OCI-LY7 (cell line): ENCODE measurements at regions not wholly inside any gene's neighbourhood (a gene's known extent, or its start where the extent isn't known, plus 50 kb on each side); places are given as distances from the start of the nearest gene placed in this dataset.

Experiments
- BruUV-seq: library from RNA; stranded (reverse); fragments of 400-500 nt; replicated peaks from 2 replicates; lab custom pipeline; 2021; lab: Mats Ljungman, UMichigan
- CTCF ChIA-PET: fragments of 300-600 bp; sonication (Branson Sonifier 250); formaldehyde crosslinking; loops from one replicate; lab custom pipeline; 2022; ENCODE audit warnings: antibody characterized with exemption; ENCODE audit not compliant: unreplicated experiment; lab: Charles Lee
- POLR2A ChIA-PET: fragments of 300-600 bp; sonication (Branson Sonifier 250); formaldehyde crosslinking; loops from one replicate; lab custom pipeline; 2022; ENCODE audit warnings: antibody characterized with exemption; lab: Charles Lee
- DNase-seq: peaks from one replicate; pipeline ENCODE4 v3.0.0-alpha.2; 2015; ENCODE audit warnings: low spot score
- H2AFZ ChIP-seq: fragments of 200-600 bp; sonication (generic), shearing (Covaris generic); 2 replicates; pipeline ENCODE4 v1.6.1; 2014; ENCODE audit warnings: mild to moderate bottlenecking, antibody characterized with exemption, low read length, moderate library complexity
- H3K27ac ChIP-seq: fragments of 200-600 bp; sonication (generic); 2 replicates; pipeline ENCODE4 v1.5.1; 2014; ENCODE audit warnings: mixed run types, low read depth, mild to moderate bottlenecking, moderate library complexity, low read length, inconsistent platforms; ENCODE audit not compliant: poor library complexity, severe bottlenecking
- H3K36me3 ChIP-seq: fragments of 200-600 bp; sonication (generic); 2 replicates; pipeline ENCODE4 v1.6.1; 2014; ENCODE audit warnings: mild to moderate bottlenecking, antibody characterized with exemption, low read length, moderate library complexity, mixed read lengths; ENCODE audit not compliant: insufficient read depth
- H3K4me1 ChIP-seq: fragments of 200-600 bp; sonication (generic); 2 replicates; pipeline ENCODE4 v1.5.1; 2014; ENCODE audit warnings: mild to moderate bottlenecking, low read length; ENCODE audit not compliant: insufficient read depth, poor library complexity, severe bottlenecking
- H3K4me2 ChIP-seq: fragments of 200-600 bp; sonication (generic); 2 replicates; pipeline ENCODE4 v1.6.1; 2014; ENCODE audit warnings: mild to moderate bottlenecking, low read length
- H3K4me3 ChIP-seq: fragments of 200-600 bp; sonication (generic); 2 replicates; pipeline ENCODE4 v1.5.1; 2014; ENCODE audit warnings: mild to moderate bottlenecking, low read depth, low read length; ENCODE audit not compliant: poor library complexity, severe bottlenecking
- H3K79me2 ChIP-seq: fragments of 200-600 bp; sonication (generic); 2 replicates; pipeline ENCODE4 v1.6.1; 2016; ENCODE audit warnings: low read depth, mild to moderate bottlenecking, low read length, moderate library complexity, mixed read lengths; ENCODE audit not compliant: insufficient read depth
- H3K9me2 ChIP-seq: fragments of 200-600 bp; sonication (generic); 2 replicates; pipeline ENCODE4 v1.6.1; 2016; ENCODE audit warnings: mild to moderate bottlenecking, low read length, mixed read lengths; ENCODE audit not compliant: insufficient read depth
- H3K9me3 ChIP-seq: fragments of 200-600 bp; sonication (generic); 2 replicates; pipeline ENCODE4 v1.6.1; 2014; ENCODE audit warnings: mild to moderate bottlenecking, mixed run types, low read length, mixed read lengths
- H4K20me1 ChIP-seq: fragments of 200-600 bp; sonication (generic); 2 replicates; pipeline ENCODE4 v1.6.1; 2014; ENCODE audit warnings: mild to moderate bottlenecking, antibody characterized with exemption, low read length, moderate library complexity, mixed read lengths; ENCODE audit not compliant: insufficient read depth
- EZH2phosphoT487 ChIP-seq: fragments of 200-600 bp; sonication (generic); IDR thresholded peaks from 2 replicates; pipeline ENCODE4 v1.6.1; 2018; ENCODE audit warnings: low read depth, borderline replicate concordance, mild to moderate bottlenecking, mixed run types, antibody characterized with exemption, low read length, moderate library complexity, mixed read lengths
- intact Hi-C: fragments of 100-400 bp; cut with micrococcal nuclease; formaldehyde crosslinking; loops from one replicate; pipeline ENCODE4 v1.10.0; 2022; ENCODE audit not compliant: unreplicated experiment
- TF ChIP-seq, protein P1 (sequence below): fragments of 200-600 bp; sonication (generic); conservative IDR thresholded peaks from 2 replicates; pipeline ENCODE4 v1.5.1; 2014; ENCODE audit warnings: mild to moderate bottlenecking, antibody characterized with exemption, low read length, moderate library complexity, mixed read lengths

DNA sequence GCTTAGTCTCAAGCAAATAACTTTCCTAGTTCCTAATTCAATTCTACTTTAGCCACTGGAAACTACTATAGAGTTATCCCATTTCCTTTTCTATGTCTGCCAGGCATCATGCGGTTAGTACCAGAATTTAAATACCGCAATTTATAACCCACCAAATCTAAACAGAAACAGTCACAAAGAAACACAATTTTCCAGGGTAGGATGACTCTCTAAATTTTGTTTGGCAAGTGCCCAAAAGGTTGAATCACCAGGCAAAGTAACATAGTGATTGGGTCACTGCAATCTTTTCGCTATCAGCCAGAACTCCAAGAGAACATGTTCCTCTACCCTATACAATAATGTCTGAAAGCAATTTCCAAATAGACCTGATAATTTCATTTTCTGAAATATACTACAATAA is 240.2 kb upstream of the GRIA3 start:
- no peaks in the 10 kb centered on the region for H3K4me1 ChIP-seq
- no peak overlapping the region for H3K27ac ChIP-seq
- H3K9me3 ChIP-seq: no peaks in the 10 kb centered on the region
- BruUV-seq: no TSS peak
- CTCF ChIA-PET: no interaction called here
- no peak overlapping the region for H2AFZ ChIP-seq
- H3K79me2 ChIP-seq: no peaks in the 10 kb centered on the region
- no peak for TF ChIP-seq EZH2phosphoT487
- TF ChIP-seq, protein P1, sequence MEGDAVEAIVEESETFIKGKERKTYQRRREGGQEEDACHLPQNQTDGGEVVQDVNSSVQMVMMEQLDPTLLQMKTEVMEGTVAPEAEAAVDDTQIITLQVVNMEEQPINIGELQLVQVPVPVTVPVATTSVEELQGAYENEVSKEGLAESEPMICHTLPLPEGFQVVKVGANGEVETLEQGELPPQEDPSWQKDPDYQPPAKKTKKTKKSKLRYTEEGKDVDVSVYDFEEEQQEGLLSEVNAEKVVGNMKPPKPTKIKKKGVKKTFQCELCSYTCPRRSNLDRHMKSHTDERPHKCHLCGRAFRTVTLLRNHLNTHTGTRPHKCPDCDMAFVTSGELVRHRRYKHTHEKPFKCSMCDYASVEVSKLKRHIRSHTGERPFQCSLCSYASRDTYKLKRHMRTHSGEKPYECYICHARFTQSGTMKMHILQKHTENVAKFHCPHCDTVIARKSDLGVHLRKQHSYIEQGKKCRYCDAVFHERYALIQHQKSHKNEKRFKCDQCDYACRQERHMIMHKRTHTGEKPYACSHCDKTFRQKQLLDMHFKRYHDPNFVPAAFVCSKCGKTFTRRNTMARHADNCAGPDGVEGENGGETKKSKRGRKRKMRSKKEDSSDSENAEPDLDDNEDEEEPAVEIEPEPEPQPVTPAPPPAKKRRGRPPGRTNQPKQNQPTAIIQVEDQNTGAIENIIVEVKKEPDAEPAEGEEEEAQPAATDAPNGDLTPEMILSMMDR: no peak
- H3K36me3 ChIP-seq: no peaks in the 10 kb centered on the region
- H3K9me2 ChIP-seq: no peaks in the 10 kb centered on the region
- H4K20me1 ChIP-seq: no peaks in the 10 kb centered on the region
- no peak overlapping the region for H3K4me3 ChIP-seq
- H3K4me2 ChIP-seq: no peak overlapping the region
- no peak for DNase-seq
- intact Hi-C loops: no loop called here
- POLR2A ChIA-PET: no interaction called here

DNA sequence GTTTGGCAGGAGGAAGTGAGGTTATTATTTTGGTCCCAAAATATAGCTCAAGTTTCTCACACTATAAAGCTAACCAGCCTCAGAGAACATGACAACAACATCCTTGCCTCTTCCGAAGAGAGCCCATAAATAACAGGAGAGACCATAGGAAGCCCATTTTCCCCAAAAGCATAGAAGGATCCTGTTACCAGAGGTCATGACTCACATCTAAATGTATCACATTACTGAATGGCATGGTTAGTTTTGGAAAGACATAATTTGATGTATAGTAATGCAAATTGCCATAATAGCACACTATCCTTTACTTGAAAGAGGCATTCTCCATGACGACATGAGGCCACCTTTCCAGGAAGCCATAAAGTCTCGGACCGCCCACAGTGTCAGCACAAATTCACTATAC is 238.8 kb upstream of the GRIA3 start:
- TF ChIP-seq, protein P1: no peak
- TF ChIP-seq EZH2phosphoT487: no peak
- Histone ChIP-seq H3K27ac (no peak overlapping the region), H3K79me2 (no peaks in the 10 kb centered on the region), H3K4me1 (no peaks in the 10 kb centered on the region), H2AFZ (no peak overlapping the region), H3K36me3 (no peaks in the 10 kb centered on the region), H3K4me3 (no peak overlapping the region), H3K4me2 (no peak overlapping the region), H4K20me1 (no peaks in the 10 kb centered on the region), H3K9me2 (no peaks in the 10 kb centered on the region), H3K9me3 (no peaks in the 10 kb centered on the region)
- DNase-seq: no peak
- intact Hi-C loops: no loop called here
- ChIA-PET POLR2A (no interaction called here), CTCF (no interaction called here)
- no TSS peak for BruUV-seq

DNA sequence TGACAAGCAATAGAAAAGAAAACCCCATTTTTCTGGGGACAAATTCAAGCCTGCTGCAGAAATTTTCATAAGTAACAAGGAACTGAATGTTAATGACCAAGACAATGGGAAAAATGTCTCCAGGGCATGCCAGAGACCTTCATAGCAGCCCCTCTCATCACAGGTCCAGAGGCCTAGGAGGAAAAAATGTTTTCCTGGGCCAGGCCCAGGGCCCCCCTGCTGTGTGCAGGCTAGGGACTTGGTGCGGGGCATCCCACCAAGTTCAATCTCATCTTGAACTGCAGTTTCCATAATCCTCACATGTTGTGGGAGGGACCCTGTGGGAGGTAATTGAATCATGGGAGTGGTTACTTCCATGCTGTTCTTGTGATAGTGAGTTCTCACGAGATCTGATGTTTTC is 211.5 kb upstream of the GRIA3 start:
- DNase-seq: no peak
- BruUV-seq: no TSS peak
- no peak for TF ChIP-seq EZH2phosphoT487
- TF ChIP-seq, protein P1: no peak

More for the DNA sequence above, 211.5 kb upstream of the GRIA3 start:
- no peaks in the 10 kb centered on the region for H3K9me3 ChIP-seq
- H3K4me2 ChIP-seq: no peak overlapping the region
- no peaks in the 10 kb centered on the region for H4K20me1 ChIP-seq
- no peaks in the 10 kb centered on the region for H3K79me2 ChIP-seq
- no peak overlapping the region for H2AFZ ChIP-seq
- H3K27ac ChIP-seq: no peak overlapping the region
- no peaks in the 10 kb centered on the region for H3K36me3 ChIP-seq
- CTCF ChIA-PET: no interaction called here
- H3K4me1 ChIP-seq: no peaks in the 10 kb centered on the region
- H3K4me3 ChIP-seq: no peak overlapping the region
- POLR2A ChIA-PET: no interaction called here
- intact Hi-C loops: no loop called here
- H3K9me2 ChIP-seq: no peaks in the 10 kb centered on the region
